ENCODE measurements at regions not wholly inside any gene's neighbourhood (a gene's known extent, or its start where the extent isn't known, plus 50 kb on each side); places are given as distances from the start of the nearest gene placed in this dataset.
"Not testable (repeated sequence)": the region's sequence is repeated elsewhere in the genome, so short reads cannot be mapped to it uniquely, and the experiment has no call there.

- TF ChIP-seq EP300 (IDR thresholded peaks at IDR 0.05; ENCODE audit: low read depth); CTCF (IDR thresholded peaks at IDR 0.05); POLR2AphosphoS5 (IDR thresholded peaks at IDR 0.05); POLR2A (IDR thresholded peaks at IDR 0.05): not testable (repeated sequence)
These were observed 104.1 kb downstream of the ARHGAP11B start for GRCh38 chr15:30729880-30730590.
